Skeletal muscle satellite cell (primary cell): ENCODE measurements at regions not wholly inside any gene's neighbourhood (a gene's known extent, or its start where the extent isn't known, plus 50 kb on each side); places are given as distances from the start of the nearest gene placed in this dataset.

Source experiments
- H3K27me3 ChIP-seq: 2 replicates; pipeline ENCODE4 v1.7.0; 2013; ENCODE audit warnings: low read length; ENCODE audit not compliant: control insufficient read depth, insufficient read depth
- H3K36me3 ChIP-seq: 2 replicates; pipeline ENCODE4 v1.7.0; 2013; ENCODE audit warnings: mild to moderate bottlenecking, control low read depth, low read length; ENCODE audit not compliant: insufficient read depth
- H3K4me1 ChIP-seq: 2 replicates; pipeline ENCODE4 v1.7.0; 2013; ENCODE audit warnings: low read length; ENCODE audit not compliant: control insufficient read depth, insufficient read depth
- H3K4me2 ChIP-seq: 2 replicates; pipeline ENCODE4 v1.7.0; 2013; ENCODE audit warnings: mild to moderate bottlenecking, low read length
- H3K4me3 ChIP-seq: 2 replicates; pipeline ENCODE4 v1.7.0; 2013; ENCODE audit warnings: low read length
- H3K9ac ChIP-seq: 2 replicates; pipeline ENCODE4 v1.7.0; 2013; ENCODE audit warnings: mild to moderate bottlenecking, low read depth, low read length, moderate library complexity
- H3K9me3 ChIP-seq: replicated peaks from 2 replicates; pipeline ENCODE4 v1.7.0; 2013; ENCODE audit warnings: mild to moderate bottlenecking, control low read depth, low read length

DNA sequence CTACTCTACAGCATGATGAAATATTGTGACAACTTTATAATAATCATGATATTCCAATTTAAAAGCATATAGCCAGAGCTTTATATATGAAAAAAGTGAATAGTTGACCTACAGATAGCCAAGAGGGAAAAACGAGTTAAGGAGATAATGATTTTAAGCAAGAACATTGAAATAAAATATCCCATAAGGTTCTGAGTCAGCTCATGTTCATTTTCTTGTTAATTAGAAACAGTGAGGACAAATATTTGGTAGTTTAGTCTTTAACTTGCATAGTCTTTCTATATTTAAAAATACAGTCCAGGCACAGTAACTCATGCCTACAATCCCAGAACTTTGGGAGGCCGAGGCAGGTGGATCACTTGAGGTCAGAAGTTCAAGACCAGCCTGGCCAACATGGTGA is 55.8 kb upstream of the CDH6 start:
- H3K4me3 ChIP-seq: no peak overlapping the region
- peaks cover 3% of the 10 kb centered on the region for H3K4me1 ChIP-seq
- H3K27me3 ChIP-seq: no peaks in the 10 kb centered on the region
- H3K9ac ChIP-seq: no peak overlapping the region
- H3K4me2 ChIP-seq: no peak overlapping the region
- no peaks in the 10 kb centered on the region for H3K36me3 ChIP-seq
- H3K9me3 ChIP-seq: no peaks in the 10 kb centered on the region

- Histone ChIP-seq H3K4me3 (no peak overlapping the region), H3K27me3 (no peaks in the 10 kb centered on the region), H3K4me2 (no peak overlapping the region), H3K9me3 (no peaks in the 10 kb centered on the region), H3K4me1 (peaks cover 3% of the 10 kb centered on the region), H3K9ac (no peak overlapping the region), H3K36me3 (no peaks in the 10 kb centered on the region)
Measured at GRCh38 chr5:31135542-31135941, 57.9 kb upstream of the CDH6 start.

- H3K9ac ChIP-seq: no peak overlapping the region
- peaks cover 3% of the 10 kb centered on the region for H3K4me1 ChIP-seq
- peak overlapping the region; percentile 14 for H3K4me2 ChIP-seq
- no peaks in the 10 kb centered on the region for H3K36me3 ChIP-seq
- H3K9me3 ChIP-seq: no peaks in the 10 kb centered on the region
- no peaks in the 10 kb centered on the region for H3K27me3 ChIP-seq
- H3K4me3 ChIP-seq: no peak overlapping the region
Measured at GRCh38 chr5:31133488-31133887, 60.0 kb upstream of the CDH6 start.

- no peaks in the 10 kb centered on the region for H3K27me3 ChIP-seq
Measured at GRCh38 chr5:31131381-31131891, 62.0 kb upstream of the CDH6 start.

GRCh38 chr5:31130676-31131075 is 62.8 kb upstream of the CDH6 start:
- Histone ChIP-seq H3K4me2 (no peak overlapping the region), H3K9me3 (no peaks in the 10 kb centered on the region), H3K4me1 (peaks cover 3% of the 10 kb centered on the region), H3K27me3 (no peaks in the 10 kb centered on the region), H3K9ac (no peak overlapping the region), H3K4me3 (no peak overlapping the region), H3K36me3 (no peaks in the 10 kb centered on the region)

More at GRCh38 chr5:31131381-31131891, 62.0 kb upstream of the CDH6 start:
- H3K9me3 ChIP-seq: no peaks in the 10 kb centered on the region
- H3K4me3 ChIP-seq: no peak overlapping the region
- H3K4me2 ChIP-seq: no peak overlapping the region
- H3K4me1 ChIP-seq: peaks cover 3% of the 10 kb centered on the region
- H3K36me3 ChIP-seq: no peaks in the 10 kb centered on the region
- no peak overlapping the region for H3K9ac ChIP-seq

DNA sequence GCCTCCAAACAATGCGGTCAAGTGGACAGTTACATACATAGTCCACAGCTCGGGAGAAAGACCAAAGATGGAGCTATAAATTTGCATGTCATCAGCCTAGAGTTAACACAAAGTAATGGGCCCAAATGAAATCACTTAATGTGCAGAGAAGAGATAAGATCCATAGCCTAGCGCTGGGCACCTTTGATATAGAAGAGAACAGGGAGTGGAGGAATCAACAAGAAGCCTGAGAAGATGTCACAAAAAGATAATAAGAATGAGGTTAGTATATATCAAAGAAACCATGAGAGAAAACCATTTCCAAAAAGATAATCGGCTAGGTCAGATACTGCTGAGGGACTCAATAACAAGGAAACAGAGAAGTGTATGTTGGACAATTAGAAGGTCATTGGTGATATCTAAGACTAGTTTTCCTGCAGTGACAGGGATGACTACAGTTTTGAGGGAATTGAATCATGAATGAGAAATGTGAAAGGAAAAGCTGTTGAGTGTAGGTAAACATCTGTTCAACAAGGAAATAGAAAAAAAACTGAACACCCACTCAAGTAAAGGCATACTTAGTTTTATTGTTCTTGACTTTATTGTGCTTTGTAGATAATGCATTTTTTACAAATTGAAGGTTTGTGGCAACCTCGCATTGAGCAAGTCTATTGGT is 68.7 kb upstream of the CDH6 start:
- Histone ChIP-seq H3K36me3 (no peaks in the 10 kb centered on the region), H3K9me3 (no peaks in the 10 kb centered on the region), H3K4me3 (no peak overlapping the region), H3K4me2 (no peak overlapping the region), H3K4me1 (no peaks in the 10 kb centered on the region), H3K9ac (no peak overlapping the region), H3K27me3 (no peaks in the 10 kb centered on the region)

DNA sequence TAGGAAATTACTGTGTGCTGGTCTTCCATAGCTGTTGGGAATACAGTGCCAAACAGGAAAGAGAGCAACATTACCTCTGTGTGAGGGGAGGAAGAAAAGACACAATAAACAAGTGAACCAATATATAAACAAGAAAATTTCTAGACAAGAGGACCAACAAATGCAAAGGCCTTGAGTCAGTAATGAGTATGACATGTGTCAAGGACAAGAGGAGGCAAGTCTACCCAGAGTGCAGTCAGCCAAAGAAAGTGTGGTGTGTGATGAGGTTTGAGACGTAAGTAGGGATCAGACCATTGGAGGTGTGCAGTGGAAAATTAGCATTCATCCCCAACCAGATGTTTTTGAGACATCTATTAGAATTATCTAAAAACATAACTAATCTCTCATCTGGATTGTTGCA is 69.5 kb upstream of the CDH6 start:
- Histone ChIP-seq H3K9me3 (no peaks in the 10 kb centered on the region), H3K4me2 (no peak overlapping the region), H3K27me3 (no peaks in the 10 kb centered on the region), H3K9ac (no peak overlapping the region), H3K36me3 (no peaks in the 10 kb centered on the region), H3K4me3 (no peak overlapping the region), H3K4me1 (no peaks in the 10 kb centered on the region)

DNA sequence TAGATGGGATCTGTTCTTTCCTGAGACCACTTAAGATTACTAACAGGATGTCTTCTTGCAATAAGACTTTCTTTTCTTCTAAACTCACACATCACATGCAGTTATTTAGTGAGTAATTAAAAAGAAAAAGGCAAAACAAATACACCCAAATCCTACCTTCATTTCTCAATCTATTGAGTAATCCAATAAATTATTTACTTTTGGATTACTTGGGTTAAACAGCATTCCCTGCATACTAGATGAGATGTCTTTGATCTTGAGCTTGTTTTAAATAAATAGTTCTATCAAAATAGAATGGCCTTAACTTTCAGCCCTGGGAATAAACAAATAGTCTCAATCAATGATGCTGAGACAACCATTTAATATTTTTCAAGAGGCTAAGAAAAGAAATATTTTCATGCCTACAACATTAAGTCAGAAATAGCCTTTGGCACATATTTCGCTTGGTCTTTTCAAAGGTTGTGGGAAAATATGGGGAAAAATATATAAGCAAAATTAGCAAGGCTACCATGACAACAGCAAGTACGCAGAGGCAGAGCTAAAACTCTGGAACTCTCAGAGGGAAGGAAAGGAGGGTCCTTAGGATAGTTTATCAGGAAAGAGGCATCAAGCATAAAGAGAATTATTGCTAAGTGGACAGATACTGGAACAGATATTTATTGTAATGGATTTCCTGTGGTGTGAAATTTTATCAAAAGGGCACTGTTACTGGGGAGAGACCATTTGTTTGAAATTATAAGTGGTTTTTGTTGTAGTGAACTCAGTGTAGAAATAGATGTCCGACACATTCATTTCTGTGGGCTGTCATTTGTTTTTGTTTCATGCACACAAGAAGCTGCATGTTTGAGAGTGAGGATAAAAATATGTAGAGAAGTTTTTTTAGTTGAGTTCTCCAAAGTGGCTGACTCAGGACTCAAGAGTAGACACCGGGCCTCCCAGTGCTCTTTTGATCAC is 70.2 kb upstream of the CDH6 start:
- H3K9me3 ChIP-seq: no peaks in the 10 kb centered on the region
- no peak overlapping the region for H3K4me3 ChIP-seq
- H3K4me2 ChIP-seq: no peak overlapping the region
- H3K4me1 ChIP-seq: no peaks in the 10 kb centered on the region
- no peaks in the 10 kb centered on the region for H3K27me3 ChIP-seq
- H3K9ac ChIP-seq: no peak overlapping the region
- no peaks in the 10 kb centered on the region for H3K36me3 ChIP-seq

DNA sequence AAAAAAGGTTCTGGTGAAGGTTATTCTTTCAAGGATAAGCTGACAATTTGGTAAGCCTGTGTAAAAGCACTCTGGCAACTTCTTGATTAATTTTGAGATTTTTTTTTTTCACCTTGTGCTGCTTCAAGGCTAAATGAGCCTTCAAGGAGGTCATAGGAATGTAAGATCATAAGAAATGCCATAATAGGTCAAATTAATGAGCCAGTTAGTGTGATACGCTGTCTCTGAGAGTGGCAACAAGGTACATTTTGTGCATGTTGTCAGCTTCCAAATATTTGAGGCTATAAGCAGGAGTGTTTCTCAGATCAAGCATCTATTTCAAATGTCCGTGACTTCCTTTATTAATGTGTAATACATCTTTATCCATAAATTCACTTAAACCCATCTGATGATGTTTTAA is 72.3 kb upstream of the CDH6 start:
- H3K27me3 ChIP-seq: no peaks in the 10 kb centered on the region
- H3K4me2 ChIP-seq: no peak overlapping the region
- H3K4me3 ChIP-seq: no peak overlapping the region
- no peaks in the 10 kb centered on the region for H3K9me3 ChIP-seq
- H3K9ac ChIP-seq: no peak overlapping the region
- no peaks in the 10 kb centered on the region for H3K4me1 ChIP-seq
- H3K36me3 ChIP-seq: no peaks in the 10 kb centered on the region

GRCh38 chr5:31120642-31120948 is 72.9 kb upstream of the CDH6 start:
- H3K4me3 ChIP-seq: no peak overlapping the region
- H3K36me3 ChIP-seq: no peaks in the 10 kb centered on the region
- H3K4me1 ChIP-seq: no peaks in the 10 kb centered on the region
- H3K9me3 ChIP-seq: no peaks in the 10 kb centered on the region
- no peak overlapping the region for H3K4me2 ChIP-seq
- no peaks in the 10 kb centered on the region for H3K27me3 ChIP-seq
- no peak overlapping the region for H3K9ac ChIP-seq

- H3K36me3 ChIP-seq: no peaks in the 10 kb centered on the region
- H3K4me3 ChIP-seq: no peak overlapping the region
- no peak overlapping the region for H3K4me2 ChIP-seq
- H3K9me3 ChIP-seq: no peaks in the 10 kb centered on the region
- no peaks in the 10 kb centered on the region for H3K27me3 ChIP-seq
- no peak overlapping the region for H3K9ac ChIP-seq
- H3K4me1 ChIP-seq: no peaks in the 10 kb centered on the region
Measured at GRCh38 chr5:31119938-31120641, 73.4 kb upstream of the CDH6 start.
